Subcutaneous abdominal adipose tissue (tissue), 5 donors: ENCODE measurements at regions not wholly inside any gene's neighbourhood (a gene's known extent, or its start where the extent isn't known, plus 50 kb on each side); places are given as distances from the start of the nearest gene placed in this dataset.

Experiments
- H3K27ac ChIP-seq: one replicate; pipeline ENCODE4 v1.7.0; 2013; ENCODE audit warnings: low read depth, mild to moderate bottlenecking, inconsistent platforms, low read length, moderate library complexity
- H3K27me3 ChIP-seq, 5 donors: one replicate each; pipeline ENCODE4 v1.7.0; 2013; ENCODE audit warnings: low read length in 5 of 5, inconsistent platforms in 1 of 5; ENCODE audit not compliant: control insufficient read depth in 5 of 5, insufficient read depth in 4 of 5
- H3K36me3 ChIP-seq, 5 donors: one replicate each; pipeline ENCODE4 v1.7.0; 2013; ENCODE audit warnings: low read length in 5 of 5; ENCODE audit not compliant: control insufficient read depth in 5 of 5, insufficient read depth in 5 of 5
- H3K4me1 ChIP-seq, 5 donors: one replicate each; pipeline ENCODE4 v1.7.0; 2013; ENCODE audit warnings: low read length in 5 of 5, mild to moderate bottlenecking in 3 of 5, moderate library complexity in 1 of 5; ENCODE audit not compliant: control insufficient read depth in 5 of 5, insufficient read depth in 5 of 5
- H3K4me3 ChIP-seq, 5 donors: one replicate each; pipeline ENCODE4 v1.7.0; 2013; ENCODE audit warnings: low read length in 5 of 5, low read depth in 1 of 5
- H3K9ac ChIP-seq, 5 donors: one replicate each; pipeline ENCODE4 v1.7.0; 2013; ENCODE audit warnings: low read length in 5 of 5, mild to moderate bottlenecking in 4 of 5, moderate library complexity in 3 of 5
- H3K9me3 ChIP-seq, 5 donors: one replicate each; pipeline ENCODE4 v1.7.0; 2013; ENCODE audit warnings: low read length in 5 of 5; ENCODE audit not compliant: control insufficient read depth in 5 of 5
- donor health status: healthy.
- donor health status: healthy.
- donor health status: healthy.
- donor health status: healthy.
- donor health status: healthy.

- Histone ChIP-seq H3K36me3 (no peaks in the 10 kb centered on the region), H3K27ac (no peak overlapping the region), H3K4me1 (no peaks in the 10 kb centered on the region), H3K9ac (no peak overlapping the region), H3K9me3 (no peaks in the 10 kb centered on the region), H3K4me3 (no peak overlapping the region), H3K27me3 (no peaks in the 10 kb centered on the region)
Observed at GRCh38 chr10:90987383-90987782, 66.5 kb upstream of the ANKRD1 start.

- Histone ChIP-seq H3K9ac (no peak overlapping the region), H3K36me3 (no peaks in the 10 kb centered on the region), H3K4me1 (no peaks in the 10 kb centered on the region), H3K4me3 (no peak overlapping the region), H3K27ac (no peak overlapping the region), H3K27me3 (no peaks in the 10 kb centered on the region), H3K9me3 (no peaks in the 10 kb centered on the region)
Observed at GRCh38 chr10:90988024-90988423, 67.1 kb upstream of the ANKRD1 start.

GRCh38 chr10:90988802-90989201, 67.9 kb upstream of the ANKRD1 start:
- H3K27ac ChIP-seq, result no peak overlapping the region
- H3K9me3 ChIP-seq, result no peaks in the 10 kb centered on the region
- H3K36me3 ChIP-seq, result no peaks in the 10 kb centered on the region
- no peaks in the 10 kb centered on the region for H3K27me3 ChIP-seq
- no peak overlapping the region for H3K4me3 ChIP-seq
- H3K4me1 ChIP-seq, result no peaks in the 10 kb centered on the region
- H3K9ac ChIP-seq, result no peak overlapping the region

- no peaks in the 10 kb centered on the region for H3K9me3 ChIP-seq
- H3K27me3 ChIP-seq, result peaks cover 0 to 2% (median 0%) of the 10 kb centered on the region in 5 donors
- H3K9ac ChIP-seq, result no peak overlapping the region
- no peak overlapping the region for H3K4me3 ChIP-seq
- no peaks in the 10 kb centered on the region for H3K36me3 ChIP-seq
- H3K4me1 ChIP-seq, result no peaks in the 10 kb centered on the region
- H3K27ac ChIP-seq, result no peak overlapping the region
Observed at GRCh38 chr10:90989378-90989777, 68.5 kb upstream of the ANKRD1 start.

GRCh38 chr10:90992462-90992861, 71.6 kb upstream of the ANKRD1 start:
- H3K9ac ChIP-seq, result no peak overlapping the region
- no peak overlapping the region for H3K4me3 ChIP-seq
- no peaks in the 10 kb centered on the region for H3K36me3 ChIP-seq
- peaks cover 0 to 2% (median 0%) of the 10 kb centered on the region in 5 donors for H3K27me3 ChIP-seq
- no peak overlapping the region for H3K27ac ChIP-seq
- no peaks in the 10 kb centered on the region for H3K4me1 ChIP-seq
- H3K9me3 ChIP-seq, result no peaks in the 10 kb centered on the region

GRCh38 chr10:90993340-90993739, 72.5 kb upstream of the ANKRD1 start:
- no peaks in the 10 kb centered on the region for H3K36me3 ChIP-seq
- peaks cover 0 to 2% (median 0%) of the 10 kb centered on the region in 5 donors for H3K27me3 ChIP-seq
- no peaks in the 10 kb centered on the region for H3K4me1 ChIP-seq
- H3K9me3 ChIP-seq, result no peaks in the 10 kb centered on the region
- H3K9ac ChIP-seq, result no peak overlapping the region
- H3K27ac ChIP-seq, result no peak overlapping the region
- no peak overlapping the region for H3K4me3 ChIP-seq

- no peak overlapping the region for H3K27ac ChIP-seq
- no peak overlapping the region for H3K9ac ChIP-seq
- no peaks in the 10 kb centered on the region for H3K9me3 ChIP-seq
- no peaks in the 10 kb centered on the region for H3K4me1 ChIP-seq
- no peak overlapping the region for H3K4me3 ChIP-seq
- H3K27me3 ChIP-seq, result peaks cover 0 to 2% (median 0%) of the 10 kb centered on the region in 5 donors
- H3K36me3 ChIP-seq, result no peaks in the 10 kb centered on the region
Observed at GRCh38 chr10:90997670-90998069, 76.8 kb upstream of the ANKRD1 start.

- H3K27ac ChIP-seq, result no peak overlapping the region
- H3K9ac ChIP-seq, result no peak overlapping the region
- no peaks in the 10 kb centered on the region for H3K4me1 ChIP-seq
- H3K4me3 ChIP-seq, result no peak overlapping the region
- no peaks in the 10 kb centered on the region for H3K9me3 ChIP-seq
- H3K27me3 ChIP-seq, result peaks cover 0 to 2% (median 0%) of the 10 kb centered on the region in 5 donors
- H3K36me3 ChIP-seq, result no peaks in the 10 kb centered on the region
Observed at GRCh38 chr10:90998733-90999511, 78.0 kb upstream of the ANKRD1 start.

- Histone ChIP-seq H3K4me3 (no peak overlapping the region), H3K9ac (no peak overlapping the region), H3K9me3 (no peaks in the 10 kb centered on the region), H3K27me3 (no peaks in the 10 kb centered on the region), H3K4me1 (no peaks in the 10 kb centered on the region), H3K36me3 (no peaks in the 10 kb centered on the region), H3K27ac (no peak overlapping the region)
Observed at GRCh38 chr10:90999512-91000172, 78.8 kb upstream of the ANKRD1 start.

- Histone ChIP-seq H3K9ac (no peak overlapping the region), H3K36me3 (no peaks in the 10 kb centered on the region), H3K27me3 (no peaks in the 10 kb centered on the region), H3K9me3 (no peaks in the 10 kb centered on the region), H3K27ac (no peak overlapping the region), H3K4me1 (no peaks in the 10 kb centered on the region), H3K4me3 (no peak overlapping the region)
Observed at GRCh38 chr10:91000470-91000869, 79.6 kb upstream of the ANKRD1 start.
